ENCODE measurements at regions not wholly inside any gene's neighbourhood (a gene's known extent, or its start where the extent isn't known, plus 50 kb on each side); places are given as distances from the start of the nearest gene placed in this dataset.

DNA sequence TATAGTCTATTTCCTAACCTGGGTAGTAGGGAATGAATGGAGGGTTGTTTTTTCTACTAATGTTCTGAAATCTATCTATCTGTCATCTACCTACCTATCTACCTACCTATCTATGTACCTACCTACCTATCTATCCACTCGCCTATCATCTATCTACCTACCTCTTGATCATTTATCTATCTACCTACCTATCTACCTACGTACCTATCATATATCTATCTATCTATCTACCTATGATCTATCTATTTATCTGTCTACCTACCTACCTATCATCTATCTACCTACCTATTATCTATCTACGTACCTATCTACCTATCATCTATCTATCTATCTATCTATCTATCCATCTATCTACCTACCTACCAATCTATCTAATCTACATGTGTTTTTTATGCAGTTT, 62.5 kb upstream of the PHACTR1 start:
- ChIA-PET POLR2A (no interaction called here), CTCF (no interaction called here)
- no peak overlapping the region for H3K4me2 ChIP-seq (replicated peaks; ENCODE audit: low read depth, low read length, poor library complexity, severe bottlenecking)
- Mint-ChIP-seq H3K9me3 (ENCODE audit: insufficient read depth) (no peaks in the 10 kb centered on the region), H3K27me3 (peaks cover 4% of the 10 kb centered on the region), H3K4me3 (no peak overlapping the region), H3K27ac (no peak overlapping the region), H3K4me1 (no peaks in the 10 kb centered on the region)
- WGBS (ENCODE audit: insufficient coverage): 58% methylated on average over 2 of the region's 3 CpGs
- H3K9me3 ChIP-seq (ENCODE audit: control extremely low read depth in 1 of 3, control insufficient read depth in 2 of 3, insufficient read depth in 1 of 3, low read length in 2 of 3): no peaks in the 10 kb centered on the region
- intact Hi-C loops (cut with micrococcal nuclease): no loop called here
- H3K79me2 ChIP-seq (ENCODE audit: control insufficient read depth, insufficient read depth, low read length): no peaks in the 10 kb centered on the region
- DNase-seq (no peak), ATAC-seq (ENCODE audit: low read depth) (no peak)
- H2AFZ ChIP-seq (ENCODE audit: insufficient read depth, low read depth, low read length, poor library complexity, severe bottlenecking): no peak overlapping the region
- H3K27ac ChIP-seq (ENCODE audit: low read length in 2 of 2): no peak overlapping the region
- no peak overlapping the region for H3K9ac ChIP-seq (ENCODE audit: low read length)
- no peaks in the 10 kb centered on the region for H3K27me3 ChIP-seq (replicated peaks in 1 of 4; ENCODE audit: control extremely low read depth in 1 of 4, control insufficient read depth in 3 of 4, insufficient read depth in 4 of 4, low read length in 3 of 4)
- TF ChIP-seq EZH2 (IDR thresholded peaks at IDR 0.05; ENCODE audit: borderline replicate concordance, insufficient read depth, low read depth, low read length, poor library complexity, severe bottlenecking): no peak
- TF ChIP-seq, protein P1, sequence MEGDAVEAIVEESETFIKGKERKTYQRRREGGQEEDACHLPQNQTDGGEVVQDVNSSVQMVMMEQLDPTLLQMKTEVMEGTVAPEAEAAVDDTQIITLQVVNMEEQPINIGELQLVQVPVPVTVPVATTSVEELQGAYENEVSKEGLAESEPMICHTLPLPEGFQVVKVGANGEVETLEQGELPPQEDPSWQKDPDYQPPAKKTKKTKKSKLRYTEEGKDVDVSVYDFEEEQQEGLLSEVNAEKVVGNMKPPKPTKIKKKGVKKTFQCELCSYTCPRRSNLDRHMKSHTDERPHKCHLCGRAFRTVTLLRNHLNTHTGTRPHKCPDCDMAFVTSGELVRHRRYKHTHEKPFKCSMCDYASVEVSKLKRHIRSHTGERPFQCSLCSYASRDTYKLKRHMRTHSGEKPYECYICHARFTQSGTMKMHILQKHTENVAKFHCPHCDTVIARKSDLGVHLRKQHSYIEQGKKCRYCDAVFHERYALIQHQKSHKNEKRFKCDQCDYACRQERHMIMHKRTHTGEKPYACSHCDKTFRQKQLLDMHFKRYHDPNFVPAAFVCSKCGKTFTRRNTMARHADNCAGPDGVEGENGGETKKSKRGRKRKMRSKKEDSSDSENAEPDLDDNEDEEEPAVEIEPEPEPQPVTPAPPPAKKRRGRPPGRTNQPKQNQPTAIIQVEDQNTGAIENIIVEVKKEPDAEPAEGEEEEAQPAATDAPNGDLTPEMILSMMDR (IDR thresholded peaks at IDR 0.05): no peak
- H3K4me1 ChIP-seq (ENCODE audit: control insufficient read depth in 2 of 2, insufficient read depth in 2 of 2, low read length in 2 of 2): no peaks in the 10 kb centered on the region
- H4K20me1 ChIP-seq (ENCODE audit: control insufficient read depth, insufficient read depth, low read length, poor library complexity, severe bottlenecking): no peaks in the 10 kb centered on the region
- H3K4me3 ChIP-seq (ENCODE audit: control extremely low read depth in 1 of 5, extremely low read depth in 1 of 5, insufficient read depth in 1 of 5, low read depth in 2 of 5, low read length in 4 of 5): no peak overlapping the region
- H3K36me3 ChIP-seq (replicated peaks in 1 of 2; ENCODE audit: control extremely low read depth in 1 of 2, control insufficient read depth in 1 of 2, extremely low read depth in 1 of 2, insufficient read depth in 2 of 2, low read length in 1 of 2): no peaks in the 10 kb centered on the region

DNA sequence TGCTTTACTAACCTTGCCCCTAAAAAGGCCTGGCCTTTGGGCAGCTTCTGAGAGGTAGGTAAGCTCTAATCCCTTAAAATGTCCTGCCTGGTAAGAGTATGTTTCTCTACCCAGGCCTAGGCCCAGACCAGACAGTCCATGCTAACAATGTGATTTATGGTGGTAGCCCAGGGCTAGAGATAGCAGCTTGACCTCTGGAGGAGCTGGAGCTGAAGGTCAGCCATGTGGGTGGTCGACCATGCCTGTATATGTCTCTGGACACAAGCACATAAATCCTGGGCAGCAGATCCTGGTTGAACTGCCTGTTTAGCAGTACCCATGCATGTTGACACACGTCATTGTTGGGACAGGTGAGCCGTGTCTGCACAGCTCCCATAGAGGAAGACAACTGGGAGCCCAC, 62.1 kb upstream of the PHACTR1 start:
- H3K4me3 Mint-ChIP-seq: no peak overlapping the region
- Histone ChIP-seq H2AFZ (ENCODE audit: insufficient read depth, low read depth, low read length, poor library complexity, severe bottlenecking) (no peak overlapping the region), H3K27ac (ENCODE audit: low read length in 2 of 2) (no peak overlapping the region), H3K79me2 (ENCODE audit: control insufficient read depth, insufficient read depth, low read length) (no peaks in the 10 kb centered on the region), H3K4me3 (ENCODE audit: control extremely low read depth in 1 of 5, extremely low read depth in 1 of 5, insufficient read depth in 1 of 5, low read depth in 2 of 5, low read length in 4 of 5) (no peak overlapping the region), H4K20me1 (ENCODE audit: control insufficient read depth, insufficient read depth, low read length, poor library complexity, severe bottlenecking) (no peaks in the 10 kb centered on the region), H3K4me2 (replicated peaks; ENCODE audit: low read depth, low read length, poor library complexity, severe bottlenecking) (no peak overlapping the region), H3K36me3 (replicated peaks in 1 of 2; ENCODE audit: control extremely low read depth in 1 of 2, control insufficient read depth in 1 of 2, extremely low read depth in 1 of 2, insufficient read depth in 2 of 2, low read length in 1 of 2) (no peaks in the 10 kb centered on the region), H3K27me3 (replicated peaks in 1 of 4; ENCODE audit: control extremely low read depth in 1 of 4, control insufficient read depth in 3 of 4, insufficient read depth in 4 of 4, low read length in 3 of 4) (no peaks in the 10 kb centered on the region), H3K9me3 (ENCODE audit: control extremely low read depth in 1 of 3, control insufficient read depth in 2 of 3, insufficient read depth in 1 of 3, low read length in 2 of 3) (no peaks in the 10 kb centered on the region), H3K4me1 (ENCODE audit: control insufficient read depth in 2 of 2, insufficient read depth in 2 of 2, low read length in 2 of 2) (no peaks in the 10 kb centered on the region), H3K9ac (ENCODE audit: low read length) (no peak overlapping the region)
- ChIA-PET POLR2A (no interaction called here), CTCF (no interaction called here)
- no peaks in the 10 kb centered on the region for H3K9me3 Mint-ChIP-seq (ENCODE audit: insufficient read depth)
- ATAC-seq (ENCODE audit: low read depth): no peak
- 64% methylated on average over 3 of the region's 3 CpGs for WGBS (ENCODE audit: insufficient coverage)
- no peaks in the 10 kb centered on the region for H3K4me1 Mint-ChIP-seq
- TF ChIP-seq EZH2 (IDR thresholded peaks at IDR 0.05; ENCODE audit: borderline replicate concordance, insufficient read depth, low read depth, low read length, poor library complexity, severe bottlenecking): no peak
- TF ChIP-seq, protein P1 (IDR thresholded peaks at IDR 0.05): no peak
- H3K27me3 Mint-ChIP-seq: peaks cover 2% of the 10 kb centered on the region
- intact Hi-C loops (cut with micrococcal nuclease): no loop called here
- no peak overlapping the region for H3K27ac Mint-ChIP-seq
- no peak for DNase-seq
